SU-DHL-6 (cell line): ENCODE measurements at regions not wholly inside any gene's neighbourhood (a gene's known extent, or its start where the extent isn't known, plus 50 kb on each side); places are given as distances from the start of the nearest gene placed in this dataset.

Experiments used
- CTCF ChIP-seq: fragments of 200-600 bp; sonication (generic); IDR thresholded peaks from one replicate; pipeline ENCODE4 v1.5.1; 2017; ENCODE audit warnings: antibody characterized with exemption, mild to moderate bottlenecking, low read length, moderate library complexity; ENCODE audit not compliant: insufficient read depth, poor library complexity, severe bottlenecking
- EZH2phosphoT487 ChIP-seq: fragments of 200-600 bp; sonication (generic), shearing (Covaris generic); conservative IDR thresholded peaks from 2 replicates; pipeline ENCODE4 v1.6.1; 2018; ENCODE audit warnings: mild to moderate bottlenecking, antibody characterized with exemption, low read length, moderate library complexity, mixed read lengths

GRCh38 chr16:65845466-65846209 is 520.9 kb upstream of the CDH5 start:
- no peak for TF ChIP-seq CTCF
- no peak for TF ChIP-seq EZH2phosphoT487
